Gastroesophageal sphincter (tissue), 4 donors: ENCODE measurements at regions not wholly inside any gene's neighbourhood (a gene's known extent, or its start where the extent isn't known, plus 50 kb on each side); places are given as distances from the start of the nearest gene placed in this dataset.

Experiments used
- ATAC-seq: fragments of 150-250 bp; one replicate; pipeline ENCODE4 v1.9.1; 2016; ENCODE audit warnings: mild to moderate bottlenecking, moderate library complexity
- H3K27ac ChIP-seq, 4 donors: fragments of 200-600 bp; sonication (generic) in 3 of 4; 1 replicate in 3 of 4; 2 replicates in 1 of 4; pipeline ENCODE4 v1.5.1; 2016 to 2019
- H3K27me3 ChIP-seq: fragments of 200-600 bp; sonication (generic); one replicate; pipeline ENCODE4 v1.5.1; 2019
- H3K36me3 ChIP-seq, 2 donors: fragments of 200-600 bp; sonication (generic); one replicate each; pipeline ENCODE4 v1.5.1; 2019; ENCODE audit warnings: control low read depth in 1 of 2
- H3K4me1 ChIP-seq, 3 donors: fragments of 200-600 bp; sonication (generic); 1 replicate in 2 of 3; 2 replicates in 1 of 3; pipeline ENCODE4 v1.5.1; 2016 to 2019; ENCODE audit warnings: control low read depth in 2 of 3
- H3K4me3 ChIP-seq, 2 donors: fragments of 200-600 bp; sonication (generic); one replicate each; pipeline ENCODE4 v1.5.1; 2019; ENCODE audit warnings: mild to moderate bottlenecking in 1 of 2, moderate library complexity in 1 of 2
- H3K9me3 ChIP-seq, 3 donors: fragments of 200-600 bp; sonication (generic); one replicate each; pipeline ENCODE4 v1.5.1; 2017 to 2019; ENCODE audit warnings: control low read depth in 2 of 3
- CTCF ChIP-seq, 4 experiments: fragments of 200-600 bp in 2 of 4; fragments of 450-650 bp in 2 of 4; sonication (generic) in 1 of 4; IDR thresholded peaks; one replicate each; pipeline ENCODE4 v1.5.1; 2017 to 2019; ENCODE audit warnings: antibody characterized with exemption in 4 of 4, mild to moderate bottlenecking in 2 of 4, moderate library complexity in 2 of 4
- EP300 ChIP-seq: sonication (generic); formaldehyde crosslinking; IDR thresholded peaks from one replicate; pipeline ENCODE4 v1.6.1; 2017; ENCODE audit warnings: antibody characterized with exemption, mild to moderate bottlenecking
- POLR2A ChIP-seq, 2 donors: fragments of 450-650 bp; IDR thresholded peaks; one replicate each; pipeline ENCODE4 v1.6.1; 2017; ENCODE audit warnings: antibody characterized with exemption in 2 of 2, mild to moderate bottlenecking in 2 of 2, moderate library complexity in 1 of 2
- POLR2AphosphoS5 ChIP-seq: sonication (generic); formaldehyde crosslinking; IDR thresholded peaks from one replicate; pipeline ENCODE4 v1.6.1; 2017; ENCODE audit warnings: antibody characterized with exemption
- WGBS, 2 donors: methylation state at CpG; one replicate each; pipeline ENCODE4 v1.1.5; 2018; ENCODE audit warnings: low coverage in 1 of 2; 5-methylcytosine and 5-hydroxymethylcytosine counted together

GRCh38 chr12:67582844-67583243 is 65.7 kb upstream of the DYRK2 start:
- Histone ChIP-seq H3K27me3 (no peaks in the 10 kb centered on the region), H3K4me1 (no peaks in the 10 kb centered on the region), H3K4me3 (no peak overlapping the region), H3K36me3 (no peaks in the 10 kb centered on the region), H3K27ac (no peak overlapping the region), H3K9me3 (no peaks in the 10 kb centered on the region)
- WGBS, 2 donors, result 100% methylated on average over 2 of the region's 2 CpGs
- no peak for ATAC-seq
- TF ChIP-seq EP300 (no peak), POLR2AphosphoS5 (no peak), POLR2A (IDR thresholded peaks at IDR 0.05) (no peak), CTCF (IDR thresholded peaks at IDR 0.05) (no peak)

GRCh38 chr12:67586951-67587350 is 61.6 kb upstream of the DYRK2 start:
- Histone ChIP-seq H3K27ac (no peak overlapping the region), H3K27me3 (no peaks in the 10 kb centered on the region), H3K36me3 (no peaks in the 10 kb centered on the region), H3K4me1 (no peaks in the 10 kb centered on the region), H3K9me3 (no peaks in the 10 kb centered on the region), H3K4me3 (no peak overlapping the region)
- TF ChIP-seq EP300, result no peak
- no peak for TF ChIP-seq POLR2A (IDR thresholded peaks at IDR 0.05)
- no peak for TF ChIP-seq CTCF (IDR thresholded peaks at IDR 0.05)
- TF ChIP-seq POLR2AphosphoS5, result no peak
- no peak for ATAC-seq
- 92 to 100% methylated on average over 2 to 3 of the region's 4 CpGs for WGBS, 2 donors

GRCh38 chr12:67589078-67589477 is 59.5 kb upstream of the DYRK2 start:
- Histone ChIP-seq H3K27ac (no peak overlapping the region), H3K9me3 (no peaks in the 10 kb centered on the region), H3K36me3 (no peaks in the 10 kb centered on the region), H3K27me3 (no peaks in the 10 kb centered on the region), H3K4me3 (no peak overlapping the region), H3K4me1 (no peaks in the 10 kb centered on the region)
- ATAC-seq, result no peak
- TF ChIP-seq POLR2AphosphoS5 (no peak), CTCF (IDR thresholded peaks at IDR 0.05) (no peak), POLR2A (IDR thresholded peaks at IDR 0.05) (no peak), EP300 (no peak)
- 52 to 100% methylated on average over 2 to 3 of the region's 3 CpGs for WGBS, 2 donors

GRCh38 chr12:67590149-67590790 is 58.3 kb upstream of the DYRK2 start:
- Histone ChIP-seq H3K27ac (no peak overlapping the region), H3K9me3 (no peaks in the 10 kb centered on the region), H3K27me3 (no peaks in the 10 kb centered on the region), H3K4me3 (no peak overlapping the region), H3K4me1 (peaks cover 0 to 4% (median 0%) of the 10 kb centered on the region in 3 donors), H3K36me3 (no peaks in the 10 kb centered on the region)
- whole genome bisulfite sequencing, 2 donors, result 40 to 57% methylated on average over 2 of the region's 4 CpGs
- ATAC-seq, result no peak
- TF ChIP-seq CTCF (IDR thresholded peaks at IDR 0.05), result no peak
- TF ChIP-seq POLR2A (IDR thresholded peaks at IDR 0.05), result no peak
- no peak for TF ChIP-seq POLR2AphosphoS5
- TF ChIP-seq EP300, result no peak

- Histone ChIP-seq H3K36me3 (no peaks in the 10 kb centered on the region), H3K4me1 (peaks cover 0 to 4% (median 0%) of the 10 kb centered on the region in 3 donors), H3K4me3 (no peak overlapping the region), H3K27ac (no peak overlapping the region), H3K9me3 (no peaks in the 10 kb centered on the region), H3K27me3 (no peaks in the 10 kb centered on the region)
- ATAC-seq, result no peak
- TF ChIP-seq EP300 (no peak), CTCF (IDR thresholded peaks at IDR 0.05) (no peak), POLR2A (IDR thresholded peaks at IDR 0.05) (no peak), POLR2AphosphoS5 (no peak)
- WGBS, 2 donors, result 78 to 89% methylated on average over 1 to 2 of the region's 2 CpGs
Measured at GRCh38 chr12:67592228-67593011, 56.1 kb upstream of the DYRK2 start.
